CD14-positive monocyte (primary cell): ENCODE measurements at regions not wholly inside any gene's neighbourhood (a gene's known extent, or its start where the extent isn't known, plus 50 kb on each side); places are given as distances from the start of the nearest gene placed in this dataset.

ENCODE experiments used
- DNase-seq, 3 donors: peaks; one replicate each; pipeline ENCODE4 v3.0.0-alpha.2; 2011 to 2022
- H2AFZ ChIP-seq: 2 replicates; pipeline ENCODE4 v1.6.0; 2012; ENCODE audit warnings: mild to moderate bottlenecking, low read depth, low read length, inconsistent platforms; ENCODE audit not compliant: insufficient read depth, poor library complexity, severe bottlenecking
- H3K27ac ChIP-seq, 2 donors: 1 replicate in 1 of 2; 2 replicates in 1 of 2; pipeline ENCODE4 v1.5.1; 2012 to 2013; ENCODE audit warnings: low read length in 2 of 2, control low read depth in 1 of 2, inconsistent platforms in 1 of 2, low read depth in 1 of 2, mild to moderate bottlenecking in 1 of 2
- H3K27me3 ChIP-seq, 2 donors: one replicate each; pipeline versions ENCODE4 v1.6.0 to v1.6.1; 2011 to 2013; ENCODE audit warnings: low read length in 2 of 2; ENCODE audit not compliant: control insufficient read depth in 2 of 2, insufficient read depth in 2 of 2
- H3K36me3 ChIP-seq, 2 donors: replicated peaks in 1 of 2; 1 replicate in 1 of 2; 2 replicates in 1 of 2; pipeline versions ENCODE4 v1.5.1 to v1.6.1; 2012 to 2013; ENCODE audit warnings: low read length in 2 of 2, control low read depth in 1 of 2, inconsistent platforms in 1 of 2, mild to moderate bottlenecking in 1 of 2; ENCODE audit not compliant: insufficient read depth in 2 of 2, control insufficient read depth in 1 of 2
- H3K4me1 ChIP-seq, 2 donors: 1 replicate in 1 of 2; 2 replicates in 1 of 2; pipeline versions ENCODE4 v1.5.1 to v1.6.1; 2012 to 2013; ENCODE audit warnings: low read length in 2 of 2, control low read depth in 1 of 2, inconsistent platforms in 1 of 2, mild to moderate bottlenecking in 1 of 2, moderate library complexity in 1 of 2; ENCODE audit not compliant: insufficient read depth in 2 of 2, control insufficient read depth in 1 of 2
- H3K4me2 ChIP-seq: replicated peaks from 2 replicates; pipeline ENCODE3; 2012; ENCODE audit warnings: low read length, moderate library complexity, mild to moderate bottlenecking; ENCODE audit not compliant: poor library complexity, severe bottlenecking; ENCODE audit errors: extremely low read depth
- H3K4me3 ChIP-seq, 3 experiments: fragments of 200-600 bp in 1 of 3; sonication (generic) in 1 of 3; replicated peaks in 1 of 3; 1 replicate in 2 of 3; 2 replicates in 1 of 3; pipeline ENCODE4 v1.5.1; 2011 to 2013; ENCODE audit warnings: low read length in 3 of 3, mild to moderate bottlenecking in 3 of 3, control low read depth in 2 of 3, low read depth in 2 of 3, inconsistent platforms in 1 of 3, moderate library complexity in 1 of 3
- H3K79me2 ChIP-seq: 2 replicates; pipeline ENCODE4 v1.6.0; 2012; ENCODE audit warnings: mild to moderate bottlenecking, control low read depth, inconsistent platforms, low read length, moderate library complexity; ENCODE audit not compliant: insufficient read depth
- H3K9ac ChIP-seq: 2 replicates; pipeline ENCODE4 v1.6.0; 2017; ENCODE audit warnings: low read length, mild to moderate bottlenecking; ENCODE audit not compliant: insufficient read depth, poor library complexity, severe bottlenecking
- H3K9me3 ChIP-seq, 2 donors: replicated peaks in 1 of 2; 1 replicate in 1 of 2; 2 replicates in 1 of 2; pipeline versions ENCODE4 v1.5.1 to v1.6.1; 2012 to 2013; ENCODE audit warnings: low read length in 2 of 2, control low read depth in 1 of 2; ENCODE audit not compliant: control insufficient read depth in 1 of 2, insufficient read depth in 1 of 2
- H4K20me1 ChIP-seq: 2 replicates; pipeline ENCODE4 v1.6.0; 2012; ENCODE audit warnings: mild to moderate bottlenecking, low read length, control low read depth, moderate library complexity; ENCODE audit not compliant: insufficient read depth
- H3K27ac Mint-ChIP-seq, 7 donors: one replicate each; pipeline ENCODE4 v1.8.0; 2020; ENCODE audit warnings: mild to moderate bottlenecking in 7 of 7, mixed read lengths in 7 of 7, moderate library complexity in 6 of 7, inconsistent platforms in 2 of 7
- H3K27me3 Mint-ChIP-seq, 3 donors: one replicate each; pipeline ENCODE4 v1.8.0; 2021 to 2022; ENCODE audit warnings: low read depth in 3 of 3, mild to moderate bottlenecking in 3 of 3, mixed read lengths in 3 of 3, moderate library complexity in 3 of 3, inconsistent platforms in 1 of 3
- H3K36me3 Mint-ChIP-seq, 2 donors: one replicate each; pipeline ENCODE4 v1.8.0; 2020; ENCODE audit warnings: mixed read lengths in 2 of 2, inconsistent platforms in 1 of 2, mild to moderate bottlenecking in 1 of 2
- H3K4me1 Mint-ChIP-seq: one replicate; pipeline ENCODE4 v1.8.0; 2020; ENCODE audit warnings: mild to moderate bottlenecking, mixed read lengths
- H3K4me3 Mint-ChIP-seq, 2 donors: one replicate each; pipeline ENCODE4 v1.8.0; 2020; ENCODE audit warnings: mild to moderate bottlenecking in 2 of 2, mixed read lengths in 2 of 2, moderate library complexity in 1 of 2
- H3K9me3 Mint-ChIP-seq, 7 donors: one replicate each; pipeline ENCODE4 v1.8.0; 2020 to 2022; ENCODE audit warnings: mixed read lengths in 7 of 7, mild to moderate bottlenecking in 6 of 7, moderate library complexity in 6 of 7, inconsistent platforms in 2 of 7
- CTCF ChIP-seq: fragments of 200-600 bp; IDR thresholded peaks from one replicate; pipeline ENCODE4 v1.8.0; 2022; ENCODE audit warnings: antibody characterized with exemption, mild to moderate bottlenecking
- WGBS: methylation state at CpG from one replicate; pipeline ENCODE4 v1.1.5; 2013; ENCODE audit warnings: missing lambda C conversion rate; ENCODE audit not compliant: insufficient coverage; 5-methylcytosine and 5-hydroxymethylcytosine counted together
- intact Hi-C, 2 donors: fragments of 100-400 bp; cut with micrococcal nuclease; formaldehyde crosslinking; loops; one replicate each; pipeline versions ENCODE4 v1.15.0 to v1.15.1; 2023

GRCh38 chr15:62389885-62390790, 225.1 kb upstream of the C2CD4B start, which contains the start of gene TLN2:
Gene TLN2, plus strand, starts transcription at chr15:62390550.
- H3K4me1 ChIP-seq = peaks cover 18 to 25% of the 10 kb centered on the region in 2 donors
- peak within 1 kb of the TSS; percentile 89 to 96 for H3K4me3 Mint-ChIP-seq
- peak within 1 kb of the TSS; percentile 82 for H3K9ac ChIP-seq
- no peaks in the 10 kb centered on the region for H3K79me2 ChIP-seq
- peaks cover 0 to 4% of the 10 kb centered on the region in 2 donors for H3K36me3 Mint-ChIP-seq
- H3K27ac ChIP-seq = peak within 1 kb of the TSS in 1 of 2 donors; percentile 72
- TF ChIP-seq CTCF = no peak
- H2AFZ ChIP-seq = peak within 1 kb of the TSS; percentile 100
- peaks cover 38 to 44% (median 39%) of the 10 kb centered on the region in 3 donors for H3K27me3 Mint-ChIP-seq
- H3K4me1 Mint-ChIP-seq = peaks cover 25% of the 10 kb centered on the region
- H3K27me3 ChIP-seq = peaks cover 24 to 32% of the 10 kb centered on the region in 2 donors
- H3K27ac Mint-ChIP-seq = peak within 1 kb of the TSS in 3 of 7 donors; percentile 6 to 84 (median 64)
- H4K20me1 ChIP-seq = no peaks in the 10 kb centered on the region
- DNase-seq = peak; percentile 49 to 64 (median 51)
- WGBS = under 1% methylated on average over 70 of the region's 74 CpGs
- peaks cover 0 to 3% of the 10 kb centered on the region in 2 donors for H3K9me3 ChIP-seq
- H3K4me2 ChIP-seq = peak within 1 kb of the TSS; percentile 100
- intact Hi-C loops = no loop called here
- peaks cover 0 to 12% (median 3%) of the 10 kb centered on the region in 7 donors for H3K9me3 Mint-ChIP-seq
- H3K4me3 ChIP-seq = peak within 1 kb of the TSS; percentile 74 to 99 (median 86)
- no peaks in the 10 kb centered on the region for H3K36me3 ChIP-seq

- no peaks in the 10 kb centered on the region for H3K79me2 ChIP-seq
- H3K9ac ChIP-seq = peak overlapping the region; percentile 82
- peak overlapping the region; percentile 74 to 99 (median 86) for H3K4me3 ChIP-seq
- H3K36me3 Mint-ChIP-seq = peaks cover 0 to 4% of the 10 kb centered on the region in 2 donors
- DNase-seq = peak in 2 of 3 donors; percentile 7 to 8
- peak overlapping the region; percentile 100 for H3K4me2 ChIP-seq
- peak overlapping the region; percentile 100 for H2AFZ ChIP-seq
- H3K4me1 Mint-ChIP-seq = peaks cover 25% of the 10 kb centered on the region
- no peak overlapping the region for H3K27ac ChIP-seq
- H3K4me1 ChIP-seq = peaks cover 18 to 25% of the 10 kb centered on the region in 2 donors
- peaks cover 37 to 42% (median 38%) of the 10 kb centered on the region in 3 donors for H3K27me3 Mint-ChIP-seq
- H3K36me3 ChIP-seq = no peaks in the 10 kb centered on the region
- no peaks in the 10 kb centered on the region for H4K20me1 ChIP-seq
- peaks cover 22 to 32% of the 10 kb centered on the region in 2 donors for H3K27me3 ChIP-seq
- intact Hi-C loops = no loop called here
- peak overlapping the region; percentile 89 to 96 for H3K4me3 Mint-ChIP-seq
- TF ChIP-seq CTCF = no peak
- under 1% methylated on average over 59 of the region's 62 CpGs for WGBS
- peak overlapping the region in 1 of 7 donors; percentile 25 for H3K27ac Mint-ChIP-seq
- peaks cover 0 to 12% (median 3%) of the 10 kb centered on the region in 7 donors for H3K9me3 Mint-ChIP-seq
- peaks cover 0 to 3% of the 10 kb centered on the region in 2 donors for H3K9me3 ChIP-seq
These were observed 225.9 kb upstream of the C2CD4B start for GRCh38 chr15:62390791-62391640.
